ENCODE measurements at regions not wholly inside any gene's neighbourhood (a gene's known extent, or its start where the extent isn't known, plus 50 kb on each side); places are given as distances from the start of the nearest gene placed in this dataset.

- ATAC-seq: no peak
- no peak for TF ChIP-seq CSDC2 (CRISPR knock-in tag; IDR thresholded peaks at IDR 0.05)
- no peak for TF ChIP-seq ESRRG (CRISPR knock-in tag; IDR thresholded peaks at IDR 0.05)
- no peak for TF ChIP-seq ZC3H10 (CRISPR knock-in tag; IDR thresholded peaks at IDR 0.05)
- no peak for TF ChIP-seq ZNF70 (CRISPR knock-in tag; IDR thresholded peaks at IDR 0.05)
- no peak for TF ChIP-seq PPARA (CRISPR knock-in tag; IDR thresholded peaks at IDR 0.05; ENCODE audit: borderline replicate concordance)
- no peak for TF ChIP-seq ZFP3 (CRISPR knock-in tag; IDR thresholded peaks at IDR 0.05)
- no peak for TF ChIP-seq POU6F1 (CRISPR knock-in tag; IDR thresholded peaks at IDR 0.05; ENCODE audit: borderline replicate concordance, low read depth)
- no peak for TF ChIP-seq OSR1 (CRISPR knock-in tag; IDR thresholded peaks at IDR 0.05)
- no peak for TF ChIP-seq RARB (CRISPR knock-in tag; IDR thresholded peaks at IDR 0.05)
- no peak for TF ChIP-seq TCF4 (CRISPR knock-in tag; IDR thresholded peaks at IDR 0.05; ENCODE audit: borderline replicate concordance)
- TF ChIP-seq ZNF565 (CRISPR knock-in tag; conservative IDR thresholded peaks at IDR 0.05; ENCODE audit: low read depth): no peak
These were observed 172.5 kb upstream of the NETO1 start for GRCh38 chr18:73040247-73040646.

GRCh38 chr18:73038336-73038735 is 170.5 kb upstream of the NETO1 start:
- no peak for TF ChIP-seq OSR1 (CRISPR knock-in tag; IDR thresholded peaks at IDR 0.05)
- TF ChIP-seq ZFP30 (CRISPR knock-in tag; IDR thresholded peaks at IDR 0.05): no peak
- TF ChIP-seq TSHZ2 (CRISPR knock-in tag; IDR thresholded peaks at IDR 0.05): no peak
- no peak for TF ChIP-seq TOX (CRISPR knock-in tag; IDR thresholded peaks at IDR 0.05; ENCODE audit: borderline replicate concordance)
- no peak for TF ChIP-seq CREB5 (CRISPR knock-in tag; IDR thresholded peaks at IDR 0.05; ENCODE audit: low read depth)
- TF ChIP-seq ZFP3 (CRISPR knock-in tag; IDR thresholded peaks at IDR 0.05): no peak
- no peak for TF ChIP-seq POU6F1 (CRISPR knock-in tag; IDR thresholded peaks at IDR 0.05; ENCODE audit: borderline replicate concordance, low read depth)
- no peak for TF ChIP-seq CSDC2 (CRISPR knock-in tag; IDR thresholded peaks at IDR 0.05)
- TF ChIP-seq RARB (CRISPR knock-in tag; IDR thresholded peaks at IDR 0.05): no peak
- no peak for TF ChIP-seq ZC3H10 (CRISPR knock-in tag; IDR thresholded peaks at IDR 0.05)
- TF ChIP-seq SNAI2 (CRISPR knock-in tag; IDR thresholded peaks at IDR 0.05): no peak
- TF ChIP-seq ZNF8 (CRISPR knock-in tag; IDR thresholded peaks at IDR 0.05): no peak
- TF ChIP-seq ESRRG (CRISPR knock-in tag; IDR thresholded peaks at IDR 0.05): no peak
- no peak for TF ChIP-seq ISL1 (CRISPR knock-in tag; IDR thresholded peaks at IDR 0.05)
- no peak for TF ChIP-seq ZNF70 (CRISPR knock-in tag; IDR thresholded peaks at IDR 0.05)
- TF ChIP-seq PATZ1 (CRISPR knock-in tag; IDR thresholded peaks at IDR 0.05; ENCODE audit: borderline replicate concordance): no peak
- ATAC-seq: no peak

GRCh38 chr18:73023975-73024374 is 156.2 kb upstream of the NETO1 start:
- no peak for ATAC-seq
- TF ChIP-seq TOX (CRISPR knock-in tag; IDR thresholded peaks at IDR 0.05; ENCODE audit: borderline replicate concordance) (no peak), ZFP3 (CRISPR knock-in tag; IDR thresholded peaks at IDR 0.05) (no peak), ISL1 (CRISPR knock-in tag; IDR thresholded peaks at IDR 0.05) (no peak), ZNF70 (CRISPR knock-in tag; IDR thresholded peaks at IDR 0.05) (no peak), RARB (CRISPR knock-in tag; IDR thresholded peaks at IDR 0.05) (no peak), BACH2 (CRISPR knock-in tag; IDR thresholded peaks at IDR 0.05; ENCODE audit: borderline replicate concordance) (no peak), PPARA (CRISPR knock-in tag; IDR thresholded peaks at IDR 0.05; ENCODE audit: borderline replicate concordance) (no peak), ZFP30 (CRISPR knock-in tag; IDR thresholded peaks at IDR 0.05) (no peak), CSRNP3 (CRISPR knock-in tag; IDR thresholded peaks at IDR 0.05) (no peak), CREB5 (CRISPR knock-in tag; IDR thresholded peaks at IDR 0.05; ENCODE audit: low read depth) (no peak), SNAI2 (CRISPR knock-in tag; IDR thresholded peaks at IDR 0.05) (no peak), TCF4 (CRISPR knock-in tag; IDR thresholded peaks at IDR 0.05; ENCODE audit: borderline replicate concordance) (no peak), ZNF8 (CRISPR knock-in tag; IDR thresholded peaks at IDR 0.05) (no peak), GLIS3 (CRISPR knock-in tag; IDR thresholded peaks at IDR 0.05) (no peak), ZNF565 (CRISPR knock-in tag; conservative IDR thresholded peaks at IDR 0.05; ENCODE audit: low read depth) (no peak), OSR1 (CRISPR knock-in tag; IDR thresholded peaks at IDR 0.05) (no peak), POU6F1 (CRISPR knock-in tag; IDR thresholded peaks at IDR 0.05; ENCODE audit: borderline replicate concordance, low read depth) (no peak)
